ENCODE measurements at regions not wholly inside any gene's neighbourhood (a gene's known extent, or its start where the extent isn't known, plus 50 kb on each side); places are given as distances from the start of the nearest gene placed in this dataset.
A peak's percentile ranks its signal among the peaks of the same experiment; 100 is the strongest.

GRCh38 chr4:187073820-187074219 is 350.2 kb upstream of the FAT1 start:
- ATAC-seq (ENCODE audit: insufficient read depth, low FRiP score) (no peak), DNase-seq (no peak)

DNA sequence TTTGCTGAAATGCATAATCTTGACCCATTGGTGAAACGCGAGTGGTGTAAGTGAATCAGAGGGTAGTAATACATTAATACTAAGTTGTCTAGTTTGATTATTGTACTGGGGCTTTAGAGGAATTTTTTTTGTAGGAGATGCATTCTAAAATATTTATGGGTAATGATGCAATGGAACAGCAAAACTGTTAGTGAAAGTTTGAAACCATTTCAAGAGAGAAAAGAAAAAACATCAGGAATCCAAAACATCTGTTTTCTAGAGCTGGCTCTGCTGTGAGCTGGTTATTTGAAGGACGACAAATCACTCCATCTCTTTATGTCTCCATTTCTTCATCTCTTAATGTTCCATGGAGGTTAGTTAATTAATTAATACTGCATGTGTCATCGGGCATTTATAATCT is 351.9 kb upstream of the FAT1 start:
- DNase-seq = peak in 2 of 3 donors; percentile 17 to 42

More at GRCh38 chr4:187073820-187074219, 350.2 kb upstream of the FAT1 start:
- Histone ChIP-seq H3K4me1 (ENCODE audit: control insufficient read depth in 5 of 5, insufficient read depth in 5 of 5, low read length in 5 of 5) (peaks cover 0 to 6% (median 0%) of the 10 kb centered on the region in 5 donors), H3K27me3 (ENCODE audit: control insufficient read depth in 3 of 3, insufficient read depth in 3 of 3, low read length in 2 of 3) (no peaks in the 10 kb centered on the region), H3K4me3 (no peak overlapping the region), H3K27ac (ENCODE audit: low read depth in 1 of 2, low read length in 1 of 2) (no peak overlapping the region), H3K9ac (ENCODE audit: insufficient read depth in 1 of 2, low read length in 2 of 2) (no peak overlapping the region), H3K9me3 (ENCODE audit: control insufficient read depth in 4 of 4, insufficient read depth in 3 of 4, low read length in 3 of 4) (peaks cover 0 to 3% (median 0%) of the 10 kb centered on the region in 4 donors), H3K36me3 (ENCODE audit: control insufficient read depth in 4 of 4, insufficient read depth in 4 of 4, low read length in 4 of 4) (no peaks in the 10 kb centered on the region)
- TF ChIP-seq CTCF (IDR thresholded peaks at IDR 0.05; ENCODE audit: control extremely low read depth, extremely low read depth) = no peak
- WGBS, 2 donors = 90 to 92% methylated on average over 7 of the region's 7 CpGs

GRCh38 chr4:187077744-187078401 is 354.2 kb upstream of the FAT1 start:
- H3K9me3 ChIP-seq (ENCODE audit: control insufficient read depth in 4 of 4, insufficient read depth in 3 of 4, low read length in 3 of 4) = no peaks in the 10 kb centered on the region
- no peaks in the 10 kb centered on the region for H3K36me3 ChIP-seq (ENCODE audit: control insufficient read depth in 4 of 4, insufficient read depth in 4 of 4, low read length in 4 of 4)
- H3K4me1 ChIP-seq (ENCODE audit: control insufficient read depth in 5 of 5, insufficient read depth in 5 of 5, low read length in 5 of 5) = no peaks in the 10 kb centered on the region
- ATAC-seq (ENCODE audit: insufficient read depth, low FRiP score) (no peak), DNase-seq (no peak)
- H3K27ac ChIP-seq (ENCODE audit: low read depth in 1 of 2, low read length in 1 of 2) = no peak overlapping the region
- H3K4me3 ChIP-seq = no peak overlapping the region
- 53 to 57% methylated on average over 11 to 12 of the region's 12 CpGs for WGBS, 2 donors
- TF ChIP-seq CTCF (IDR thresholded peaks at IDR 0.05; ENCODE audit: control extremely low read depth, extremely low read depth) = no peak
- no peaks in the 10 kb centered on the region for H3K27me3 ChIP-seq (ENCODE audit: control insufficient read depth in 3 of 3, insufficient read depth in 3 of 3, low read length in 2 of 3)
- H3K9ac ChIP-seq (ENCODE audit: insufficient read depth in 1 of 2, low read length in 2 of 2) = no peak overlapping the region

More for the DNA sequence above, 351.9 kb upstream of the FAT1 start:
- H3K9ac ChIP-seq (ENCODE audit: insufficient read depth in 1 of 2, low read length in 2 of 2) = no peak overlapping the region
- no peaks in the 10 kb centered on the region for H3K9me3 ChIP-seq (ENCODE audit: control insufficient read depth in 4 of 4, insufficient read depth in 3 of 4, low read length in 3 of 4)
- peaks cover 0 to 6% (median 0%) of the 10 kb centered on the region in 5 donors for H3K4me1 ChIP-seq (ENCODE audit: control insufficient read depth in 5 of 5, insufficient read depth in 5 of 5, low read length in 5 of 5)
- no peak for ATAC-seq (ENCODE audit: insufficient read depth, low FRiP score)
- 76 to 83% methylated on average over 4 of the region's 4 CpGs for WGBS, 2 donors
- no peak overlapping the region for H3K4me3 ChIP-seq
- no peak for TF ChIP-seq CTCF (IDR thresholded peaks at IDR 0.05; ENCODE audit: control extremely low read depth, extremely low read depth)
- no peaks in the 10 kb centered on the region for H3K27me3 ChIP-seq (ENCODE audit: control insufficient read depth in 3 of 3, insufficient read depth in 3 of 3, low read length in 2 of 3)
- no peaks in the 10 kb centered on the region for H3K36me3 ChIP-seq (ENCODE audit: control insufficient read depth in 4 of 4, insufficient read depth in 4 of 4, low read length in 4 of 4)
- H3K27ac ChIP-seq (ENCODE audit: low read depth in 1 of 2, low read length in 1 of 2) = no peak overlapping the region

DNA sequence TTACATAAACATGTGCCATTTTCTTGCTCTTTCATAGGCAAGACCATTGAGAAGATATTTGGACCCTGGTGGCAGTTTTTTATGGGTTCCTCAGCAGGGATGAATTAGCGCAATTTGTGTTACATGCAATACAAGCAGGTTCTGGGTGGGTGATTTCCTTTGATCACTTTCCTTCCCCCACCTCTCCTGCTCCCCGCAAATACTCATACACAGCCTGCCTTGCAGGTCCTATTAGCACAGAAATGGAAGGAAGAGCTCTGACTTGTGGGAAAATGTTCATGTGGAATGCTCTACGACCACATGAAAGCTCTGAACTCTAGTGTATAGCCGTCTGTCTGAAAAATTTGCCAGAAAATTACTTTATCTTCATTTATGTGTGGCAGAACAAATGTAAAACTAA is 361.0 kb upstream of the FAT1 start:
- H3K4me1 ChIP-seq (ENCODE audit: control insufficient read depth in 5 of 5, insufficient read depth in 5 of 5, low read length in 5 of 5) = no peaks in the 10 kb centered on the region
- H3K9me3 ChIP-seq (ENCODE audit: control insufficient read depth in 4 of 4, insufficient read depth in 3 of 4, low read length in 3 of 4) = no peaks in the 10 kb centered on the region
- DNase-seq = no peak
- no peak for ATAC-seq (ENCODE audit: insufficient read depth, low FRiP score)
- TF ChIP-seq CTCF (IDR thresholded peaks at IDR 0.05; ENCODE audit: control extremely low read depth, extremely low read depth) = no peak
- no peaks in the 10 kb centered on the region for H3K36me3 ChIP-seq (ENCODE audit: control insufficient read depth in 4 of 4, insufficient read depth in 4 of 4, low read length in 4 of 4)
- WGBS, 2 donors = 73 to 74% methylated on average over 4 of the region's 4 CpGs
- no peak overlapping the region for H3K9ac ChIP-seq (ENCODE audit: insufficient read depth in 1 of 2, low read length in 2 of 2)
- no peak overlapping the region for H3K4me3 ChIP-seq
- no peak overlapping the region for H3K27ac ChIP-seq (ENCODE audit: low read depth in 1 of 2, low read length in 1 of 2)
- H3K27me3 ChIP-seq (ENCODE audit: control insufficient read depth in 3 of 3, insufficient read depth in 3 of 3, low read length in 2 of 3) = no peaks in the 10 kb centered on the region
